Psoas muscle (tissue), 7 donors: ENCODE measurements at regions not wholly inside any gene's neighbourhood (a gene's known extent, or its start where the extent isn't known, plus 50 kb on each side); places are given as distances from the start of the nearest gene placed in this dataset.

ENCODE experiments used
- ATAC-seq, 4 donors: fragments of 200-7000 bp; cut with Tn5 transposase; one replicate each; pipeline ENCODE4 v1.9.1; 2020; ENCODE audit warnings: moderate library complexity in 3 of 4, mild to moderate bottlenecking in 2 of 4
- DNase-seq, 2 donors: peaks; one replicate each; pipeline ENCODE4 v3.0.0-alpha.2; 2020
- H3K27ac ChIP-seq: fragments of 200-600 bp; one replicate; pipeline ENCODE4 v1.8.0; 2022
- H3K27me3 ChIP-seq, 3 donors: fragments of 200-600 bp in 1 of 3; one replicate each; pipeline versions ENCODE4 v1.6.1 to v1.8.0; 2013 to 2022; ENCODE audit warnings: low read length in 2 of 3, mild to moderate bottlenecking in 2 of 3, moderate library complexity in 1 of 3; ENCODE audit not compliant: insufficient read depth in 3 of 3
- H3K36me3 ChIP-seq, 2 donors: fragments of 200-600 bp in 1 of 2; one replicate each; pipeline versions ENCODE4 v1.6.1 to v1.8.0; 2013 to 2022; ENCODE audit warnings: low read depth in 1 of 2, mild to moderate bottlenecking in 1 of 2, moderate library complexity in 1 of 2; ENCODE audit not compliant: insufficient read depth in 1 of 2
- H3K4me1 ChIP-seq: fragments of 200-600 bp; one replicate; pipeline ENCODE4 v1.8.0; 2022
- H3K4me3 ChIP-seq: fragments of 200-600 bp; one replicate; pipeline ENCODE4 v1.8.0; 2022; ENCODE audit warnings: mild to moderate bottlenecking
- H3K9me3 ChIP-seq: fragments of 200-600 bp; one replicate; pipeline ENCODE4 v1.8.0; 2022
- WGBS, 3 donors: extraction: QIAGEN DNeasy Blood & Tissue Kit; methylation state at CpG; one replicate each; pipeline versions ENCODE4 v1.1.6 to v1.1.7; 2013; 5-methylcytosine and 5-hydroxymethylcytosine counted together
- intact Hi-C, 2 donors: fragments of 100-400 bp; cut with DNase I; formaldehyde crosslinking; loops; one replicate each; pipeline versions ENCODE4 v1.11.0 to v1.14.2; 2022
- TF ChIP-seq, protein P1 (sequence below): fragments of 200-600 bp; IDR thresholded peaks from one replicate; pipeline ENCODE4 v1.8.0; 2022; ENCODE audit warnings: antibody characterized with exemption
- donor health status: healthy with polysubstance abuse.
- donor health status: DM: no; HTN: no; CAD: no; lungs with moderate emphysema.
- donor health status: Bipolar disorder and iron deficiency.
- donor health status: healthy.
- donor health status: DM: yes; HTN: yes; CAD: no.
- donor health status: DM: no; HTN: no; CAD: no.
- donor health status: DM: yes; HTN: yes; CAD: no.

GRCh38 chr5:158463188-158463587 is 604.2 kb upstream of the CLINT1 start:
- intact Hi-C loops, result no loop called here
- TF ChIP-seq, protein P1, sequence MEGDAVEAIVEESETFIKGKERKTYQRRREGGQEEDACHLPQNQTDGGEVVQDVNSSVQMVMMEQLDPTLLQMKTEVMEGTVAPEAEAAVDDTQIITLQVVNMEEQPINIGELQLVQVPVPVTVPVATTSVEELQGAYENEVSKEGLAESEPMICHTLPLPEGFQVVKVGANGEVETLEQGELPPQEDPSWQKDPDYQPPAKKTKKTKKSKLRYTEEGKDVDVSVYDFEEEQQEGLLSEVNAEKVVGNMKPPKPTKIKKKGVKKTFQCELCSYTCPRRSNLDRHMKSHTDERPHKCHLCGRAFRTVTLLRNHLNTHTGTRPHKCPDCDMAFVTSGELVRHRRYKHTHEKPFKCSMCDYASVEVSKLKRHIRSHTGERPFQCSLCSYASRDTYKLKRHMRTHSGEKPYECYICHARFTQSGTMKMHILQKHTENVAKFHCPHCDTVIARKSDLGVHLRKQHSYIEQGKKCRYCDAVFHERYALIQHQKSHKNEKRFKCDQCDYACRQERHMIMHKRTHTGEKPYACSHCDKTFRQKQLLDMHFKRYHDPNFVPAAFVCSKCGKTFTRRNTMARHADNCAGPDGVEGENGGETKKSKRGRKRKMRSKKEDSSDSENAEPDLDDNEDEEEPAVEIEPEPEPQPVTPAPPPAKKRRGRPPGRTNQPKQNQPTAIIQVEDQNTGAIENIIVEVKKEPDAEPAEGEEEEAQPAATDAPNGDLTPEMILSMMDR, result no peak
- Histone ChIP-seq H3K27ac (peak overlapping the region; percentile 23), H3K4me1 (no peaks in the 10 kb centered on the region), H3K36me3 (no peaks in the 10 kb centered on the region), H3K4me3 (no peak overlapping the region), H3K27me3 (no peaks in the 10 kb centered on the region), H3K9me3 (no peaks in the 10 kb centered on the region)
- WGBS, 3 donors, result 34 to 60% (median 55%) methylated on average over 1 of the region's 1 CpG
- ATAC-seq, result no peak
- no peak for DNase-seq

- Histone ChIP-seq H3K4me1 (no peaks in the 10 kb centered on the region), H3K36me3 (no peaks in the 10 kb centered on the region), H3K27me3 (no peaks in the 10 kb centered on the region), H3K4me3 (no peak overlapping the region), H3K27ac (no peak overlapping the region), H3K9me3 (no peaks in the 10 kb centered on the region)
- DNase-seq (no peak), ATAC-seq (peak in 1 of 4 donors; percentile 31)
- intact Hi-C loops, result no loop called here
- TF ChIP-seq, protein P1, result no peak
- 70 to 76% (median 74%) methylated on average over 9 of the region's 9 CpGs for WGBS, 3 donors
Observed at GRCh38 chr5:158462349-158463114, 603.6 kb upstream of the CLINT1 start.

DNA sequence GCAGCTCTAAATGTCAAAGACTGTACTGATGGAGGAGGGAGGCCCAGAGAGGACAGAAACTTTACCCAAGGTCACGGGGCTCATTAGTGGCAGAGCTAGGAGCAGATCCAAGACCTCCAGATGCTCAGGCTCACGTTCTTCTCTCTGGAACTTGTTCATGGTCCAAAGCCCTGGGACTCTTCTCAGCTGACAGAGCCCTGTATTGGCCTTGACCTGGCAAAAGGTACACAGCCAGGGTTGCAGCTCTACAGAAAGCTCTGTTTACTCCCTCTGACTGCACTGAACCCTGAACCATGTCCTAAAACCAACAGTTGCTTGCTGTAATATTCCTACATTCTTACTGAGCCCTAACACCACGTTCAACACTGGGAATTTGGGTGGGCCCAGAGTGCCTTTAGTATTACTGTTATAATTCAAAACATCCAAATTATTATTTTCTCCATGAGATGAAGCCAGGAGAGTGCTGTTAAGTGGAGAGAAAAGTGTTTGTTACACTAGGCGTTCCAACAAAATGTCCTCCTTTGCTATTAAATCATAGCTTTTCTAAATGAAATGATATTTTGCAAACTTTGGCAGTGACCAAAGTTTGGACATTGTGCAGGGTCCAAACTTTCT is 602.4 kb upstream of the CLINT1 start:
- Histone ChIP-seq H3K9me3 (no peaks in the 10 kb centered on the region), H3K4me1 (no peaks in the 10 kb centered on the region), H3K27ac (no peak overlapping the region), H3K4me3 (no peak overlapping the region), H3K27me3 (no peaks in the 10 kb centered on the region), H3K36me3 (no peaks in the 10 kb centered on the region)
- 27 to 55% (median 30%) methylated on average over 4 of the region's 4 CpGs for WGBS, 3 donors
- DNase-seq (peak; percentile 26 to 67), ATAC-seq (peak; percentile 28 to 68 (median 58))
- TF ChIP-seq, protein P1, result no peak
- intact Hi-C loops, result no loop called here

GRCh38 chr5:158458086-158458485 is 599.1 kb upstream of the CLINT1 start:
- no peaks in the 10 kb centered on the region for H3K36me3 ChIP-seq
- WGBS, 3 donors, result 66 to 74% (median 67%) methylated on average over 2 of the region's 2 CpGs
- H3K4me1 ChIP-seq, result no peaks in the 10 kb centered on the region
- ATAC-seq, result no peak
- no peaks in the 10 kb centered on the region for H3K9me3 ChIP-seq
- intact Hi-C loops, result no loop called here
- no peak overlapping the region for H3K27ac ChIP-seq
- no peaks in the 10 kb centered on the region for H3K27me3 ChIP-seq
- TF ChIP-seq, protein P1, result no peak
- no peak overlapping the region for H3K4me3 ChIP-seq
- DNase-seq, result no peak
